Panc1 (cell line): ENCODE measurements at regions not wholly inside any gene's neighbourhood (a gene's known extent, or its start where the extent isn't known, plus 50 kb on each side); places are given as distances from the start of the nearest gene placed in this dataset.

Experiments used
- ATAC-seq: fragments of 200-7000 bp; cut with Tn5 transposase; 2 replicates; pipeline ENCODE4 v1.9.1; 2020; ENCODE audit warnings: mild to moderate bottlenecking, moderate library complexity
- BruUV-seq: library from RNA; stranded (reverse); fragments of 400-500 nt; replicated peaks from 2 replicates; lab custom pipeline; 2021; lab: Mats Ljungman, UMichigan
- CTCF ChIA-PET: fragments of 300-600 bp; sonication (Branson Sonifier 250); formaldehyde crosslinking; loops from one replicate; lab custom pipeline; 2022; ENCODE audit warnings: antibody characterized with exemption; lab: Charles Lee
- POLR2A ChIA-PET: fragments of 300-600 bp; sonication (Branson Sonifier 250); formaldehyde crosslinking; loops from one replicate; lab custom pipeline; 2022; ENCODE audit warnings: antibody characterized with exemption; lab: Charles Lee
- DNase-seq: peaks from one replicate; pipeline ENCODE4 v3.0.0-alpha.2; 2010; ENCODE audit warnings: low read depth, low spot score
- H3K27ac ChIP-seq: 2 replicates; pipeline ENCODE4 v1.5.1; 2011; ENCODE audit warnings: mild to moderate bottlenecking, low read length, inconsistent platforms
- H3K27me3 ChIP-seq: fragments of 200-500 bp; sonication (Bioruptor generic); 2 replicates; pipeline ENCODE4 v1.6.0; 2014; ENCODE audit warnings: low read length, inconsistent platforms; ENCODE audit not compliant: control insufficient read depth, insufficient read depth
- H3K36me3 ChIP-seq: fragments of 200-500 bp; sonication (Bioruptor generic); 2 replicates; pipeline ENCODE4 v1.5.1; 2014; ENCODE audit warnings: inconsistent platforms, mild to moderate bottlenecking, low read length, moderate library complexity; ENCODE audit not compliant: control insufficient read depth, insufficient read depth
- H3K4me1 ChIP-seq: 2 replicates; pipeline ENCODE4 v1.5.1; 2011; ENCODE audit warnings: inconsistent platforms, mild to moderate bottlenecking, low read length, moderate library complexity; ENCODE audit not compliant: control insufficient read depth, insufficient read depth
- H3K4me3 ChIP-seq, 2 experiments: 2 replicates each; pipeline ENCODE4 v1.5.1; 2011 to 2012; ENCODE audit warnings: low read depth in 2 of 2, low read length in 2 of 2, mild to moderate bottlenecking in 2 of 2, inconsistent platforms in 1 of 2, moderate library complexity in 1 of 2
- H3K9me3 ChIP-seq: fragments of 200-500 bp; sonication (Bioruptor generic); 2 replicates; pipeline ENCODE4 v1.5.1; 2014; ENCODE audit warnings: low read depth, mild to moderate bottlenecking, inconsistent platforms, low read length, moderate library complexity; ENCODE audit not compliant: control insufficient read depth, insufficient read depth
- CTCF ChIP-seq: fragments of 450-650 bp; IDR thresholded peaks from 2 replicates; pipeline ENCODE4 v1.5.1; 2017; ENCODE audit warnings: mild to moderate bottlenecking
- POLR2AphosphoS5 ChIP-seq: IDR thresholded peaks from 2 replicates; pipeline ENCODE4 v1.6.1; 2012; ENCODE audit warnings: mild to moderate bottlenecking, low read depth, low read length, moderate library complexity
- REST ChIP-seq, 2 experiments: IDR thresholded peaks; 2 replicates each; pipeline ENCODE4 v1.6.1; 2011 to 2012; ENCODE audit warnings: low read depth in 2 of 2, control low read depth in 1 of 2, low read length in 1 of 2, mild to moderate bottlenecking in 1 of 2, moderate library complexity in 1 of 2; ENCODE audit not compliant: insufficient read depth in 1 of 2
- SIN3A ChIP-seq: IDR thresholded peaks from 2 replicates; pipeline ENCODE4 v1.6.1; 2012; ENCODE audit warnings: low read depth, mild to moderate bottlenecking, low read length, moderate library complexity, borderline replicate concordance; ENCODE audit not compliant: insufficient read depth
- TCF7L2 ChIP-seq: IDR thresholded peaks from 2 replicates; pipeline ENCODE4 v1.6.1; 2011; ENCODE audit warnings: mild to moderate bottlenecking, low read depth, low read length, inconsistent platforms
- in situ Hi-C: cut with HindIII; loops from 2 replicates; pipeline ENCODE4 v1.10.0; 2016; ENCODE audit warnings: low sequenced_read_pairs, low pct_unique_long_range_greater_than_20kb
- intact Hi-C: fragments of 100-400 bp; cut with micrococcal nuclease; formaldehyde crosslinking; loops from one replicate; pipeline ENCODE4 v1.10.0; 2022; ENCODE audit not compliant: unreplicated experiment

- Histone ChIP-seq H3K27ac (no peak overlapping the region), H3K27me3 (no peaks in the 10 kb centered on the region)
- no TSS peak for BruUV-seq
Observed at GRCh38 chr1:90361026-90361425, 356.1 kb downstream of the BARHL2 start.

DNA sequence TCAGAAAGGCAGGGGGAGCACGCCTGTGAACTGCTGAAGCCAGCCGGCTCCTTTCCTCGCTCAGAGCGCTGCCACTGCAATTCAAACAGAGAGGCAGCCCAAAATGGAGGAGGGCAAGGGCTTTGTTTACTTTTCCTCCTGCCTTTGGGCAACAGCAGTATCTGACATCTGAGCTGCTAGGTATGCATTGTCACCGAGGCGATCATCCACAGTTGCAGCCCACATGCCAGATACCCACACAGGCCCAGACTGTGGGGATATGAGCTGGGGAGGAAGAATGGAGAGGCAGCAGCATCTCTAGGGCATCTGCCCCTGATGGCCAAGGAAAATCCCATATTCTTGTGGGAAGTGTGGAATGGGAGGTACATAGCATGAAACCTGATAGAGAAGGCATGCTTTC lies 357.1 kb downstream of the BARHL2 start:
- no peak overlapping the region for H3K27ac ChIP-seq
- no peaks in the 10 kb centered on the region for H3K36me3 ChIP-seq
- DNase-seq (no peak), ATAC-seq (no peak; the same call in 1 of the 2 replicates)
- CTCF ChIA-PET, result no interaction called here
- TF ChIP-seq CTCF (no peak), SIN3A (no peak), TCF7L2 (no peak), POLR2AphosphoS5 (no peak), REST (IDR thresholded peaks at IDR 0.05; ENCODE audit: insufficient read depth in 1 of 2, low read depth in 2 of 2, low read length in 1 of 2) (no peak)
- BruUV-seq, result no TSS peak
- POLR2A ChIA-PET, result no interaction called here
- H3K4me1 ChIP-seq, result no peaks in the 10 kb centered on the region
- intact Hi-C loops, result no loop called here
- H3K4me3 ChIP-seq, result no peak overlapping the region
- H3K27me3 ChIP-seq, result no peaks in the 10 kb centered on the region
- H3K9me3 ChIP-seq, result no peaks in the 10 kb centered on the region
- in situ Hi-C loops, result no loop called here

More at GRCh38 chr1:90361026-90361425, 356.1 kb downstream of the BARHL2 start:
- in situ Hi-C loops (no loop called here), intact Hi-C loops (no loop called here)
- ChIA-PET CTCF (no interaction called here), POLR2A (no interaction called here)
- no peak for TF ChIP-seq CTCF
- TF ChIP-seq REST (IDR thresholded peaks at IDR 0.05; ENCODE audit: insufficient read depth in 1 of 2, low read depth in 2 of 2, low read length in 1 of 2), result no peak
- no peak for TF ChIP-seq SIN3A
- Histone ChIP-seq H3K4me1 (no peaks in the 10 kb centered on the region), H3K9me3 (no peaks in the 10 kb centered on the region), H3K36me3 (no peaks in the 10 kb centered on the region), H3K4me3 (no peak overlapping the region)
- DNase-seq, result no peak
- no peak for ATAC-seq
